ENCODE measurements at regions not wholly inside any gene's neighbourhood (a gene's known extent, or its start where the extent isn't known, plus 50 kb on each side); places are given as distances from the start of the nearest gene placed in this dataset.
"Not testable (repeated sequence)": the region's sequence is repeated elsewhere in the genome, so short reads cannot be mapped to it uniquely, and the experiment has no call there.

GRCh38 chr1:72997624-72998023, 715.3 kb upstream of the NEGR1 start:
- 77% methylated on average over 2 of the region's 4 CpGs for WGBS (ENCODE audit: insufficient coverage)
- peaks cover 5% of the 10 kb centered on the region for H3K9me3 Mint-ChIP-seq (ENCODE audit: insufficient read depth)
- H3K36me3 ChIP-seq (replicated peaks in 1 of 2; ENCODE audit: control extremely low read depth in 1 of 2, control insufficient read depth in 1 of 2, extremely low read depth in 1 of 2, insufficient read depth in 2 of 2, low read length in 1 of 2), result no peaks in the 10 kb centered on the region
- ChIA-PET POLR2A (no interaction called here), CTCF (no interaction called here)
- H3K27me3 ChIP-seq (replicated peaks in 1 of 4; ENCODE audit: control extremely low read depth in 1 of 4, control insufficient read depth in 3 of 4, insufficient read depth in 4 of 4, low read length in 3 of 4), result no peaks in the 10 kb centered on the region
- DNase-seq, result no peak
- no peak overlapping the region for H3K4me3 Mint-ChIP-seq
- no peak overlapping the region for H2AFZ ChIP-seq (ENCODE audit: insufficient read depth, low read depth, low read length, poor library complexity, severe bottlenecking)
- H3K27ac Mint-ChIP-seq, result no peak overlapping the region
- H3K9me3 ChIP-seq (ENCODE audit: control extremely low read depth in 1 of 3, control insufficient read depth in 2 of 3, insufficient read depth in 1 of 3, low read length in 2 of 3), result no peaks in the 10 kb centered on the region
- no peak overlapping the region for H3K4me3 ChIP-seq (ENCODE audit: control extremely low read depth in 1 of 5, extremely low read depth in 1 of 5, insufficient read depth in 1 of 5, low read depth in 2 of 5, low read length in 4 of 5)
- ATAC-seq (ENCODE audit: low read depth), result no peak
- intact Hi-C loops (cut with micrococcal nuclease), result no loop called here
- TF ChIP-seq EZH2 (IDR thresholded peaks at IDR 0.05; ENCODE audit: borderline replicate concordance, insufficient read depth, low read depth, low read length, poor library complexity, severe bottlenecking), result no peak
- TF ChIP-seq, protein P1, sequence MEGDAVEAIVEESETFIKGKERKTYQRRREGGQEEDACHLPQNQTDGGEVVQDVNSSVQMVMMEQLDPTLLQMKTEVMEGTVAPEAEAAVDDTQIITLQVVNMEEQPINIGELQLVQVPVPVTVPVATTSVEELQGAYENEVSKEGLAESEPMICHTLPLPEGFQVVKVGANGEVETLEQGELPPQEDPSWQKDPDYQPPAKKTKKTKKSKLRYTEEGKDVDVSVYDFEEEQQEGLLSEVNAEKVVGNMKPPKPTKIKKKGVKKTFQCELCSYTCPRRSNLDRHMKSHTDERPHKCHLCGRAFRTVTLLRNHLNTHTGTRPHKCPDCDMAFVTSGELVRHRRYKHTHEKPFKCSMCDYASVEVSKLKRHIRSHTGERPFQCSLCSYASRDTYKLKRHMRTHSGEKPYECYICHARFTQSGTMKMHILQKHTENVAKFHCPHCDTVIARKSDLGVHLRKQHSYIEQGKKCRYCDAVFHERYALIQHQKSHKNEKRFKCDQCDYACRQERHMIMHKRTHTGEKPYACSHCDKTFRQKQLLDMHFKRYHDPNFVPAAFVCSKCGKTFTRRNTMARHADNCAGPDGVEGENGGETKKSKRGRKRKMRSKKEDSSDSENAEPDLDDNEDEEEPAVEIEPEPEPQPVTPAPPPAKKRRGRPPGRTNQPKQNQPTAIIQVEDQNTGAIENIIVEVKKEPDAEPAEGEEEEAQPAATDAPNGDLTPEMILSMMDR (IDR thresholded peaks at IDR 0.05), result no peak
- no peaks in the 10 kb centered on the region for H3K27me3 Mint-ChIP-seq
- no peak overlapping the region for H3K27ac ChIP-seq (ENCODE audit: low read length in 2 of 2)
- no peaks in the 10 kb centered on the region for H4K20me1 ChIP-seq (ENCODE audit: control insufficient read depth, insufficient read depth, low read length, poor library complexity, severe bottlenecking)
- no peak overlapping the region for H3K4me2 ChIP-seq (replicated peaks; ENCODE audit: low read depth, low read length, poor library complexity, severe bottlenecking)
- H3K4me1 Mint-ChIP-seq, result no peaks in the 10 kb centered on the region
- no peak overlapping the region for H3K9ac ChIP-seq (ENCODE audit: low read length)
- H3K79me2 ChIP-seq (ENCODE audit: control insufficient read depth, insufficient read depth, low read length), result no peaks in the 10 kb centered on the region
- H3K4me1 ChIP-seq (ENCODE audit: control insufficient read depth in 2 of 2, insufficient read depth in 2 of 2, low read length in 2 of 2), result no peaks in the 10 kb centered on the region

DNA sequence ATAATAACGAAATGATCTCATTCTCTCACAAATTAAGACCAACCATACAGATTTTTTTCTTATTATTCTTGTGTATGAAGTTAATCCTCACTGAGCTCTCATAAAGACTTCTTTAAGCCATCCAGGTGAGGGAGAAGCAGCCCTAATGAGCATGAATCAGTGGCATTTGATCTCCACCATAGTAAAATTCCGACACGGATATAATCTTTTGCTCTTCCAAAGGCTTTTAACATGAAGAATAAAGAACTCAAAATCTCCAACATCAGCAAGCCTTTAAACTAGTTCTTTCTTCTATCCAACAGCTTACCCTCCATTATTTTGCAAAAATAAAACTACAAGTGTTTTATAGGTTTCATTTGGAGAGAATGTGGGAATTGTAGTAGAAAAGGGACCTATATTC, 714.7 kb upstream of the NEGR1 start:
- Histone ChIP-seq H4K20me1 (ENCODE audit: control insufficient read depth, insufficient read depth, low read length, poor library complexity, severe bottlenecking) (no peaks in the 10 kb centered on the region), H3K27ac (ENCODE audit: low read length in 2 of 2) (no peak overlapping the region), H3K4me2 (replicated peaks; ENCODE audit: low read depth, low read length, poor library complexity, severe bottlenecking) (no peak overlapping the region), H3K4me3 (ENCODE audit: control extremely low read depth in 1 of 5, extremely low read depth in 1 of 5, insufficient read depth in 1 of 5, low read depth in 2 of 5, low read length in 4 of 5) (no peak overlapping the region), H3K4me1 (ENCODE audit: control insufficient read depth in 2 of 2, insufficient read depth in 2 of 2, low read length in 2 of 2) (no peaks in the 10 kb centered on the region), H3K27me3 (replicated peaks in 1 of 4; ENCODE audit: control extremely low read depth in 1 of 4, control insufficient read depth in 3 of 4, insufficient read depth in 4 of 4, low read length in 3 of 4) (no peaks in the 10 kb centered on the region), H3K79me2 (ENCODE audit: control insufficient read depth, insufficient read depth, low read length) (no peaks in the 10 kb centered on the region), H3K9ac (ENCODE audit: low read length) (no peak overlapping the region), H3K36me3 (replicated peaks in 1 of 2; ENCODE audit: control extremely low read depth in 1 of 2, control insufficient read depth in 1 of 2, extremely low read depth in 1 of 2, insufficient read depth in 2 of 2, low read length in 1 of 2) (no peaks in the 10 kb centered on the region), H3K9me3 (ENCODE audit: control extremely low read depth in 1 of 3, control insufficient read depth in 2 of 3, insufficient read depth in 1 of 3, low read length in 2 of 3) (no peaks in the 10 kb centered on the region), H2AFZ (ENCODE audit: insufficient read depth, low read depth, low read length, poor library complexity, severe bottlenecking) (no peak overlapping the region)
- CTCF ChIA-PET, result no interaction called here
- DNase-seq, result no peak
- no peak overlapping the region for H3K4me3 Mint-ChIP-seq
- no peak for ATAC-seq (ENCODE audit: low read depth)
- intact Hi-C loops (cut with micrococcal nuclease), result no loop called here
- H3K27me3 Mint-ChIP-seq, result no peaks in the 10 kb centered on the region
- no peaks in the 10 kb centered on the region for H3K4me1 Mint-ChIP-seq
- H3K9me3 Mint-ChIP-seq (ENCODE audit: insufficient read depth), result peaks cover 5% of the 10 kb centered on the region
- TF ChIP-seq EZH2 (IDR thresholded peaks at IDR 0.05; ENCODE audit: borderline replicate concordance, insufficient read depth, low read depth, low read length, poor library complexity, severe bottlenecking), result no peak
- TF ChIP-seq, protein P1 (IDR thresholded peaks at IDR 0.05), result no peak
- no peak overlapping the region for H3K27ac Mint-ChIP-seq
- WGBS (ENCODE audit: insufficient coverage), result 85% methylated on average over 2 of the region's 3 CpGs
- POLR2A ChIA-PET, result no interaction called here

DNA sequence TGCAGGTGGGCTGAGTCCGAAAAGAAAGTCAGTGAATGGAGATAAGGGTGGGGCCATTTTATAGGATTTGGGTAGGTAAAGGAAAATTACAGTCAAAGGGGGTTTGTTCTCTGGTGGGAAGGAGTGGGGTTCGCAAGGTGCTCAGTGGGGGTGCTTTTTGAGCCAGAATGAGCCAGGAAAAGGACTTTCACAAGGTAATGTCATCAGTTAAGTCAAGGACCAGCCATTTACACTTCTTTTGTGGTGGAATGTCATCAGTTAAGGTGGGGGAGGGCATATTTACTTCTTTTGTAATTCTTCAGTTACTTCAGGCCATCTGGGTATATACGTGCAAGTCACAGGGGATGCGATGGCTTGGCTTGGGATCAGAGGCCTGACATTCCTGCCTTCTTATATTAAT, 705.5 kb upstream of the NEGR1 start:
- intact Hi-C loops (cut with micrococcal nuclease); H3K9me3 Mint-ChIP-seq (ENCODE audit: insufficient read depth): not testable (repeated sequence)
- WGBS (ENCODE audit: insufficient coverage), result 65% methylated on average over 2 of the region's 4 CpGs

More for the DNA sequence above, 705.5 kb upstream of the NEGR1 start:
- POLR2A ChIA-PET; ATAC-seq (ENCODE audit: low read depth); H3K4me2 ChIP-seq (replicated peaks; ENCODE audit: low read depth, low read length, poor library complexity, severe bottlenecking); H3K27ac Mint-ChIP-seq; H3K9me3 ChIP-seq (ENCODE audit: control extremely low read depth in 1 of 3, control insufficient read depth in 2 of 3, insufficient read depth in 1 of 3, low read length in 2 of 3); H3K9ac ChIP-seq (ENCODE audit: low read length); H2AFZ ChIP-seq (ENCODE audit: insufficient read depth, low read depth, low read length, poor library complexity, severe bottlenecking); H4K20me1 ChIP-seq (ENCODE audit: control insufficient read depth, insufficient read depth, low read length, poor library complexity, severe bottlenecking); H3K79me2 ChIP-seq (ENCODE audit: control insufficient read depth, insufficient read depth, low read length); CTCF ChIA-PET; DNase-seq; H3K27me3 Mint-ChIP-seq; H3K4me3 ChIP-seq (ENCODE audit: control extremely low read depth in 1 of 5, extremely low read depth in 1 of 5, insufficient read depth in 1 of 5, low read depth in 2 of 5, low read length in 4 of 5); H3K36me3 ChIP-seq (replicated peaks in 1 of 2; ENCODE audit: control extremely low read depth in 1 of 2, control insufficient read depth in 1 of 2, extremely low read depth in 1 of 2, insufficient read depth in 2 of 2, low read length in 1 of 2); H3K4me1 ChIP-seq (ENCODE audit: control insufficient read depth in 2 of 2, insufficient read depth in 2 of 2, low read length in 2 of 2); H3K4me1 Mint-ChIP-seq; H3K27me3 ChIP-seq (replicated peaks in 1 of 4; ENCODE audit: control extremely low read depth in 1 of 4, control insufficient read depth in 3 of 4, insufficient read depth in 4 of 4, low read length in 3 of 4); H3K27ac ChIP-seq (ENCODE audit: low read length in 2 of 2); H3K4me3 Mint-ChIP-seq: not testable (repeated sequence)

All from B cell (primary cell).